ENCODE measurements at regions not wholly inside any gene's neighbourhood (a gene's known extent, or its start where the extent isn't known, plus 50 kb on each side); places are given as distances from the start of the nearest gene placed in this dataset.

- no peak for TF ChIP-seq POLR2A (IDR thresholded peaks at IDR 0.05)
- TF ChIP-seq, protein P1, sequence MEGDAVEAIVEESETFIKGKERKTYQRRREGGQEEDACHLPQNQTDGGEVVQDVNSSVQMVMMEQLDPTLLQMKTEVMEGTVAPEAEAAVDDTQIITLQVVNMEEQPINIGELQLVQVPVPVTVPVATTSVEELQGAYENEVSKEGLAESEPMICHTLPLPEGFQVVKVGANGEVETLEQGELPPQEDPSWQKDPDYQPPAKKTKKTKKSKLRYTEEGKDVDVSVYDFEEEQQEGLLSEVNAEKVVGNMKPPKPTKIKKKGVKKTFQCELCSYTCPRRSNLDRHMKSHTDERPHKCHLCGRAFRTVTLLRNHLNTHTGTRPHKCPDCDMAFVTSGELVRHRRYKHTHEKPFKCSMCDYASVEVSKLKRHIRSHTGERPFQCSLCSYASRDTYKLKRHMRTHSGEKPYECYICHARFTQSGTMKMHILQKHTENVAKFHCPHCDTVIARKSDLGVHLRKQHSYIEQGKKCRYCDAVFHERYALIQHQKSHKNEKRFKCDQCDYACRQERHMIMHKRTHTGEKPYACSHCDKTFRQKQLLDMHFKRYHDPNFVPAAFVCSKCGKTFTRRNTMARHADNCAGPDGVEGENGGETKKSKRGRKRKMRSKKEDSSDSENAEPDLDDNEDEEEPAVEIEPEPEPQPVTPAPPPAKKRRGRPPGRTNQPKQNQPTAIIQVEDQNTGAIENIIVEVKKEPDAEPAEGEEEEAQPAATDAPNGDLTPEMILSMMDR (IDR thresholded peaks at IDR 0.05): no peak
Observed at GRCh38 chr13:54402495-54402894, 1373.9 kb downstream of the OLFM4 start.
